GM12878 (cell line): ENCODE measurements at regions not wholly inside any gene's neighbourhood (a gene's known extent, or its start where the extent isn't known, plus 50 kb on each side); places are given as distances from the start of the nearest gene placed in this dataset.
"Not testable (repeated sequence)": the region's sequence is repeated elsewhere in the genome, so short reads cannot be mapped to it uniquely, and the experiment has no call there.

ENCODE experiments used
- ATAC-seq: fragments of 200-7000 bp; cut with Tn5 transposase; 3 replicates; pipeline ENCODE4 v1.9.1; 2020; ENCODE audit warnings: mild to moderate bottlenecking, moderate library complexity
- BruUV-seq: library from RNA; stranded (reverse); fragments of 400-500 nt; replicated peaks from 2 replicates; lab custom pipeline; 2021; lab: Mats Ljungman, UMichigan
- CTCF ChIA-PET: fragments of 300-600 bp; sonication (Branson Sonifier 250); formaldehyde crosslinking; extraction: SDS; loops from one replicate; lab custom pipeline; 2021; ENCODE audit warnings: inconsistent platforms; lab: Yijun Ruan, JAX
- POLR2A ChIA-PET: fragments of 350-600 bp; formaldehyde crosslinking; extraction: SDS; loops from one replicate; lab custom pipeline; 2021; ENCODE audit warnings: inconsistent platforms; lab: Charles Lee
- RAD21 ChIA-PET: fragments of 300-600 bp; sonication (Branson Sonifier 250); formaldehyde crosslinking; loops from one replicate; lab custom pipeline; 2023; ENCODE audit warnings: antibody characterized with exemption; ENCODE audit not compliant: unreplicated experiment; lab: Charles Lee
- SMC1A ChIA-PET: fragments of 300-600 bp; sonication (Branson Sonifier 250); formaldehyde crosslinking; loops from one replicate; lab custom pipeline; 2023; ENCODE audit not compliant: unreplicated experiment, uncharacterized antibody; lab: Charles Lee
- DNase-seq: peaks from one replicate; pipeline ENCODE4 v3.0.0-alpha.2; 2011; ENCODE audit warnings: low read depth, low spot score
- FAIRE-seq: peaks from 3 replicates; lab custom pipeline; 2011; peaks lifted over from hg19 to GRCh38; lab: Jason Lieb, UNC
- H2AFZ ChIP-seq: 2 replicates; pipeline ENCODE4 v1.6.0; 2011; ENCODE audit warnings: low read depth, low read length, control low read depth; ENCODE audit not compliant: control insufficient read depth
- H3K27ac ChIP-seq: 2 replicates; pipeline ENCODE4 v1.5.1; 2011; ENCODE audit warnings: control low read depth; ENCODE audit not compliant: control insufficient read depth, insufficient read depth
- H3K27me3 ChIP-seq, 2 experiments: replicated peaks in 1 of 2; 2 replicates each; pipeline versions ENCODE4 v1.6.0 to v1.6.1; 2011; ENCODE audit warnings: low read length in 1 of 2; ENCODE audit not compliant: control insufficient read depth in 2 of 2, insufficient read depth in 2 of 2
- H3K36me3 ChIP-seq, 2 experiments: 2 replicates each; pipeline ENCODE4 v1.5.1; 2011; ENCODE audit warnings: low read length in 1 of 2; ENCODE audit not compliant: control insufficient read depth in 2 of 2, insufficient read depth in 2 of 2
- H3K4me1 ChIP-seq: 2 replicates; pipeline ENCODE4 v1.6.1; 2011; ENCODE audit warnings: mild to moderate bottlenecking, low read length, moderate library complexity, mixed read lengths; ENCODE audit not compliant: control insufficient read depth, insufficient read depth
- H3K4me2 ChIP-seq: 2 replicates; pipeline ENCODE4 v1.6.0; 2011; ENCODE audit warnings: control low read depth; ENCODE audit not compliant: control insufficient read depth, insufficient read depth
- H3K4me3 ChIP-seq: fragments of 200-600 bp; sonication (generic); 2 replicates; pipeline ENCODE4 v1.5.1; 2016
- H3K79me2 ChIP-seq: 2 replicates; pipeline ENCODE4 v1.6.0; 2011; ENCODE audit warnings: low read length; ENCODE audit not compliant: control insufficient read depth, insufficient read depth
- H3K9ac ChIP-seq: 2 replicates; pipeline ENCODE4 v1.8.0; 2011; ENCODE audit warnings: low read length, control low read depth, mixed read lengths; ENCODE audit not compliant: control insufficient read depth, insufficient read depth
- H3K9me3 ChIP-seq: replicated peaks from 3 replicates; pipeline ENCODE4 v1.5.1; 2011; ENCODE audit warnings: mild to moderate bottlenecking, low read length; ENCODE audit not compliant: control insufficient read depth, insufficient read depth
- H4K20me1 ChIP-seq: 2 replicates; pipeline ENCODE4 v1.6.0; 2011; ENCODE audit not compliant: control insufficient read depth, insufficient read depth
- ATF3 ChIP-seq: IDR thresholded peaks from 2 replicates; pipeline ENCODE4 v1.6.1; 2011; ENCODE audit warnings: low read depth, mild to moderate bottlenecking, low read length, moderate library complexity, borderline replicate concordance; ENCODE audit errors: extremely low read depth
- CHD4 ChIP-seq: fragments of 200-600 bp; sonication (generic); IDR thresholded peaks from 2 replicates; pipeline ENCODE4 v1.6.1; 2016; ENCODE audit warnings: mild to moderate bottlenecking
- GABPA ChIP-seq: IDR thresholded peaks from 2 replicates; pipeline ENCODE4 v1.6.1; 2014; ENCODE audit warnings: antibody characterized with exemption, low read depth, mild to moderate bottlenecking, inconsistent platforms
- NFXL1 ChIP-seq: fragments of 450-650 bp; IDR thresholded peaks from 2 replicates; pipeline ENCODE4 v1.6.1; 2017; ENCODE audit warnings: antibody characterized with exemption, mild to moderate bottlenecking, borderline replicate concordance
- STAT1 ChIP-seq: fragments of 450-650 bp; conservative IDR thresholded peaks from 2 replicates; pipeline ENCODE4 v1.6.1; 2014; ENCODE audit warnings: antibody characterized with exemption, mild to moderate bottlenecking
- WGBS: methylation state at CpG from one replicate; pipeline ENCODE4 v1.1.6; 2016; ENCODE audit warnings: low lambda C conversion rate; ENCODE audit not compliant: insufficient replicate concordance, insufficient coverage; ENCODE audit errors: missing lambda C conversion rate; 5-methylcytosine and 5-hydroxymethylcytosine counted together
- in situ Hi-C: fragments of 300-500 bp; cut with MboI; formaldehyde crosslinking; loops from 9 replicates; pipeline ENCODE4 v1.14.3; 2018; ENCODE audit warnings: mixed read lengths
- intact Hi-C: fragments of 100-400 bp; cut with micrococcal nuclease; formaldehyde crosslinking; loops from one replicate; pipeline ENCODE4 v1.14.2; 2022; ENCODE audit not compliant: unreplicated experiment

GRCh38 chr12:89267404-89267803 is 84.9 kb downstream of the DUSP6 start:
- in situ Hi-C loops: no loop called here

GRCh38 chr12:89266574-89267188 is 85.6 kb downstream of the DUSP6 start:
- SMC1A ChIA-PET, ATAC-seq, CTCF ChIA-PET, BruUV-seq, intact Hi-C loops, H3K79me2 ChIP-seq, RAD21 ChIA-PET, H3K4me1 ChIP-seq, in situ Hi-C loops, H3K9ac ChIP-seq, FAIRE-seq, DNase-seq, H3K9me3 ChIP-seq, H3K36me3 ChIP-seq, H3K4me3 ChIP-seq, H3K27ac ChIP-seq, H3K27me3 ChIP-seq, POLR2A ChIA-PET, H3K4me2 ChIP-seq, H2AFZ ChIP-seq, H4K20me1 ChIP-seq: not testable (repeated sequence)
- 40% methylated on average over 16 of the region's 16 CpGs for WGBS

More at GRCh38 chr12:89267404-89267803, 84.9 kb downstream of the DUSP6 start:
- no peaks in the 10 kb centered on the region for H3K79me2 ChIP-seq
- no peaks in the 10 kb centered on the region for H3K27me3 ChIP-seq
- H3K9ac ChIP-seq: no peak overlapping the region
- no TSS peak for BruUV-seq
- intact Hi-C loops: no loop called here
- no peaks in the 10 kb centered on the region for H4K20me1 ChIP-seq
- no peak for FAIRE-seq
- no peaks in the 10 kb centered on the region for H3K4me1 ChIP-seq
- H3K36me3 ChIP-seq: no peaks in the 10 kb centered on the region
- SMC1A ChIA-PET: no interaction called here
- RAD21 ChIA-PET: no interaction called here
- no peaks in the 10 kb centered on the region for H3K9me3 ChIP-seq
- no peak overlapping the region for H2AFZ ChIP-seq
- TF ChIP-seq CHD4 (no peak), GABPA (no peak), NFXL1 (no peak), ATF3 (no peak), STAT1 (no peak)
- TF ChIP-seq, all 136 proteins: peak for 0
- CTCF ChIA-PET: no interaction called here
- no peak overlapping the region for H3K4me2 ChIP-seq
- H3K27ac ChIP-seq: no peak overlapping the region
- POLR2A ChIA-PET: no interaction called here
- 24% methylated on average over 3 of the region's 3 CpGs for WGBS
- no peak for ATAC-seq
- H3K4me3 ChIP-seq: no peak overlapping the region
- no peak for DNase-seq
